Superior temporal gyrus (tissue), 1 donor: ENCODE measurements at regions not wholly inside any gene's neighbourhood (a gene's known extent, or its start where the extent isn't known, plus 50 kb on each side); places are given as distances from the start of the nearest gene placed in this dataset.
A peak's percentile ranks its signal among the peaks of the same experiment; 100 is the strongest.

Experiments
- DNase-seq: peaks from one replicate; pipeline ENCODE4 v3.0.0-alpha.2; 2016; ENCODE audit errors: extremely low spot score

DNA sequence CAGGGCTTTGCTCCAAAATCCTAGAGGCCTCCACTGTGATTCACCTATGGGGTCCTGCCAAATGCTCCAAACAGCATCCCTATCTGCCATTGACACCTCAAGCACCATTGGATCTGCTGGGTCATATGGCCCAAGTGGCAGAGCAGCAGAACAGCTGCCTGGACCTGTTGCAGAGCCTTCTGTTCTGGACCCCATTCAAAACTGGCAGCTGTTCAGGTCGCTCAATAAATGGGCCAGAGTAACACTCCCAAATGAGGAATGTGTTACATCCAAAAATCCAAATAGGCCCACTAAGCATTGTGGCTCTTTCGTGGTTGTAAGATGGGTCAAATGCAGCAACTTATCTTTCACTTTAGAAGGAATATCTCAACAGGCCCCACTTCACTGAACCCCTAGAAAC lies 783.6 kb downstream of the DCDC2C start:
- no peak for DNase-seq

GRCh38 chr2:4499316-4500030 lies 796.1 kb downstream of the DCDC2C start:
- no peak for DNase-seq

- DNase-seq = no peak
Measured at GRCh38 chr2:4501525-4501924, 798.1 kb downstream of the DCDC2C start.

GRCh38 chr2:4502230-4502843 lies 799.0 kb downstream of the DCDC2C start:
- no peak for DNase-seq

DNA sequence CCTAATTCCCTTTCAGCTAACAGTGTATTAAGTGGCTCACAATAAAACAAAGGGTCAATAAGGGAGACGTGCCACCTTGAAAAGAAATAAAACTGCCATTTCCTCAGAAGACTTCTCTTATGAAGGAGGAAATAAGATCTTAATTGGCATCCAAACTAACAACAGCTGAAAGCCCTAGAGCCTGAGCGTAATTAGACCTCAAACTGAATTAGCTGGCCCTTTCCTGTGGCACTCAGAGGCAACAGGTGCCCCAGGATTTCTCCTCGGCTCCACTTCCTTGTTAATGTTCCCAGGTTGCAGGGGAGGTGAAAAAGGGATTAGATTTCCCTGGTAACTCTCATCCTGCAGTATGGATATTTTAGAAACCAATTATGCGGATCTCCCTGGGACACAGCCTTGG lies 804.3 kb downstream of the DCDC2C start:
- DNase-seq = no peak

DNA sequence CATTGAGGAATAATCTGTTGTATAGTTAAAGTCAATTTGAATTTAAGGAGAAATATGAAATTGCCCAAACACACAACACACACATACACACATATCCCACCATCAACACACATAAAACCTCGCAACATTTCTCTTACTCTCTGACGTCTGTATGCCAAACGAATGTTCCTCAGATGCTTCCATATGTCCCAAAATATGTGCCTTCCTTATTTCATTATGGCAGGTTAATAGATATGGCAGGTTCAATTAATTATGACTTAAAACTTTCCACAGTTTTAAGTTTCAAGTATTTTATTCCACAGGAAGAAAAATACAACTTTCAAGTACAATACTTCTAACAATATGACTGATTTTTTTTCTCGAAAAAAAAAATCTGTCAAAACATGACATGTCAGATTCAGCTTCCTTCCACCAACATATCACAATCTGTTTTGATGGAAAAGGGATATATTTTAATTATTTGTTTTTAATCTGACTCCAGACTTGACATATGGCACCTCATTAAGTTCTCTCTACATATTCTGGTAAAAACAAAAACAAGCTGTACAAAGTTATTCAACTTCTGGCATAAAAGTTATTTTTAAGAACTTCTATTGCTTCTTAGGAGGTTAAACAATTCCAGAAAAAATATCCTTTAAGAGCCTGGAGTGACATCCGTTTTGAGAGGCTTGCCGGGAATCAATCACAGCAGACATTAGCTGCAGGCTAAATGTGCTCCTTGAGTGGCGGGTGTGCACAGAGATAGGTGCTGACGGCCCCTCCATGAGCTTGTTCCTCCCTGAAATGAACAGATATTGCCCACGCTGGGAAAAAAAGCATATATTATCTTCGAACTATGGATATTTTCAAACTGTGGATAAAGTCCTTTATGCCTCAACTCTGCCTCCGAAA lies 812.7 kb downstream of the DCDC2C start:
- no peak for DNase-seq

DNA sequence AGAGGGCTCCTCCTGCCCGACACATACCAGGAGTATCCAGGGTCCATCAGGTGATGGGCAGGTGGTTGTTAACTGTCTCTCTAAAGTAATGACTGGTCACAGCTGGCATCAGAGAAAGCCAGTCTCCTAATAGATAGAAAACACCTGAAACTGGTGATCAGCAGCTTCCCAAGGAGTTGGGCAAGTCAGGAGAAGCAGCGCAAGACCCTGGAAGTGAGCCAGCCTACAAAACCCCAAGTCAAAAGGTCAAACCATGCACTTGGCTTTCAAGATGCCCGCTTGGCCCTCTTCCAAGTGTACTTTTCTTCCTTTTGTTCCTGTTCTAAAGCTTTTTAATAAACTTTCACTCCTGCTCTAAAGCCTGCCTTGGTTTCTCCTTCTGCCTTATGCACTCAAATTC lies 815.2 kb downstream of the DCDC2C start:
- DNase-seq = no peak

DNA sequence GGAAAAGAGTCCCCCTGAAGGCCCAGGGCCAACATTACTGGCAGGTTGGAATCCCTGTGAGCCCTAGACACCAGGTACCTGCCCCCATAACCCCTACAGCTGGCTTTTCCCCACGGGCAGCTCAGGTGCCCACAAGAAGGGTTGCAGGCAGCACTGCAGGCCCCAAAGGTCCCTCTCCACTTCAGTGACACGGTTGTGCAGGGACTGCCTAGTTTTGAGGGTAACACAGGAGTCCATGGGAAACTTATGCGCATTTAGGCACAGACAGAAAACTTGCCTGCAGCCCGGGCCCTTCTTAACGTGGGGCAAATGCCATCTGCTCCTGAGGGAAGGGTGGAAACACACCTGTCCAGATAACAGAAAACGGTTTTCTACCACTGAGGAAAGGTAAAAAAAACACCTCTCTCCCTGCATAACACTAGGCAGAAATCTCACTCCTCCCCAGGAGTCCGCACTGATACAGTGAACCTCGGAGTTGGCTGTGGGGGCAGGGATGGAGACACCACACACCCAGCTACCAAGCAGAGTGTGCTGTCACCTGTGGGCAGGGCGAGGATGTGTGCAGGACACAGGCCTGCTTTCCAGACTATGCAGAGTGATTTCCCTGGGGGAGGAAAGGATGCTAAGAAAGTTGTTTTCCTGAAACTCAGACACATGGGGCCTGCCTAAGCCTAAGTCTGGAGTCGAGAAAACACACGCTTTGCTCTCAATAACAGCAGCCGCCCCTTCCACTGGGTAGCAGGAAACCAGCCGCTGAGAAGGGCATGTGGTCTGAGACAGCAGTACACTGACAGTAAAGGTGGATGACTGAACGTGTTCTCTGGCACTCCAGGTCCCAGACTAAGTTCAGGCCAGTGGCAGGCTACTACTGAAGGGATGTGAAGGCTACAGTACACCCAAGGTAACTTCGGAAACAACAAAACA lies 819.4 kb downstream of the DCDC2C start:
- DNase-seq = no peak

DNA sequence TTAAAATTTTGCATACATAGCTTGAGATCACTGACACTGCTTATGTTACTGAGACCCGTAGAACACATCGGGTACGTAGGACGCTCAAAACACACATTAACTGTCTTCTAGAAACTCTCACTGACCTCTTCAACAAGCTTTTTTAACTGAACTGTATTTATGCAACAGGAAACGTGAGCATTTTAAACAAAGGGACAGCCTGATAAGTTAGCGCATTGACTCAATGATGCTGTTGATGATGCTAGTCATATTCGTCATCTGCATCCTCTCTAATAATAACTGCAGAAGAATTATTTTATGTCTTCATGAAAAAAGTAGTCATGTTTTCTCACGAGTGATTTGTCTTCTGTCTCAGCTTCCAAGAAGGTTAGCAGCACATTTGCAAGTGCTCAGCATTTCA lies 824.0 kb downstream of the DCDC2C start:
- no peak for DNase-seq

DNA sequence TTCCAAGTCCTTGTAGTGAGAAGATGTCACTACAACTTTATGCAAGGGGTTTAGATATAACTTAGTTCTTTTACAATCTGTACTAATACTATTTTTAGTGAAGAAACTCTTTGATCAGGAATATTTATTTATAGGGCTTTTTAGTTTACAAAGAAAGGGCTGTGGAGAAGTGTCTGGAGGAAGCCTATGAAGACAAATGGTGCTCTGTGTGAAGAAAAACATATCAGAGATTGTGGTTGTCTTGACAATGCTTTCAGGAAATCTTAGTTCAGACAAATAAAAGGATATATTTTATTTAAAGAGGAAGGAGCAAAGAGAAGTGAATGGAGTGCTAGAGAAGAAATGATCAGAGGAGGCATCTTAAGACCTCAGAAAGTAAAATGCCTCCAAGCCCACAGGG lies 824.9 kb downstream of the DCDC2C start:
- DNase-seq = no peak

DNA sequence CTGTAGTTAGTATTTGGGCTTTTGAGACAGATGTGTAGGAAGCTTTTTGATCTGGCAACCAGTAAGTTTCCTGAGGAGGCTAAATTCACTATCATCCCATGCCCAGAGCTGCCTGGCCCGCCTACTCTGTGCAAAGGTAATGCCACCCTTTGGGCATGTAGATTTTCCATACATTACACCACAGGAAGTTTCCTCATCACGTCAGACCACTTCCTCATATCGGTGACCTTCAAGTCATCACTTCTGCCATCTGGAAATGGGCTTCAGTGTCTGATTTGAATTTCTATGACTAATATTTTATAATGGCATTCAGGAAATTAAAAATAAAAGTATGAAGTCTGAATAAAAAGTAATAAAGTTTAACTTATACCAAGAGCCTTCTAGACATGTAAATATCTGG lies 825.4 kb downstream of the DCDC2C start:
- no peak for DNase-seq

DNA sequence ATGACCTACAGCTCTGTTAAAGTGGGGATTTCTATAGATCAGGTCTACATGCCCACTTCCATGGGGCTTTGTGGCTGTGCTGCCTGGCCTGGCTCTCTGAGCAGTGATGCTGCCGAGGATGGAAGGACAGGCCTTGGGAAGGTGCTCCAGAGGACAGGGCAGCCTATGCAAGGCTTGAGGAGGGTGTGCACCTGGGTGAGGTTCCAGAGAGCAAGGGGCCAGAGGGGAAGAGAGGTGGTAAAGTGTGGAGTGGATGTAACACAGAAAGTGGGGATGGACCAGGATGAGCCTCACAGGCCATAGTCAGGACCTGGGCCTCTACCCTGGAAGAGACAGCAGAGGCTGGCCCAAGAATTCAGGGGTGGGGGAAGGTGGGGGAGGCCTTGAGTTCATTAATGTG lies 826.4 kb downstream of the DCDC2C start:
- no peak for DNase-seq

DNA sequence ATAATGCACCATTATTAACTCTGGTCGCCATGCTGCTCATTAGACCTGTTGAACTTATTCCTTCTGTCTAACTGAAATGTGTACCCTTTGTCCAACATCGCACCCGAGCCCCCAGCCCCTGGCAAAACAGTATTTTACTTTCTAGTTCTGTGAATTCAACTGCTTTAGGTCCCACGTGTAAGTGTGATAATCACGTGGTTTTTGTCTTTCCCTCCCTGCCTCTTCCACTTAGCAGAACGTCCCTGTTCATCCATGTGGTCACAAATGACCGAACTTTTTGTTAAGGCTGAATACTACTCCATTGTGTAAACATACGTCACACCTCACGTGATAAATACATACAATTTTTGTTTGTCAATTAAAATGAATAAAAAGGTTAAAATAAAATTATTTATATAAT lies 826.9 kb downstream of the DCDC2C start:
- no peak for DNase-seq

GRCh38 chr2:4533806-4534205 lies 830.4 kb downstream of the DCDC2C start:
- no peak for DNase-seq

DNA sequence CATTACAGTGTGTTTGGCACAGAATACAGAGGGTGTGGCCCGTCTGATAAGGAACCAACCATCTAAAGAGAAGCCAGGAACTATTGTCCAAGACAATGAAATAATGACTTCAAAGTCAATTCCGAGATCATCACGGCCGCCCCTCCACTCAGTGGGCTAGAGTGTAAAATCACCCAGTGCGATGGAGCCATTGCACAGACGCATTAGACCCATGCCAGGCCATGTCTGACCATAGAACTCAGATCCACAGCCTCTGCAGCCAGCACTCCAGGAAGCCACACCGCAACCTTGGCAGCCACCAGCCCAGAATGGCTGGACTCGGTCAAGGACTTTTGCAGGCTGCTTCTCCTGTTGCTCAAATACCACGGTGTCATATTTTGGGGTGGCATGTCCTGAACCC lies 835.7 kb downstream of the DCDC2C start:
- no peak for DNase-seq

- no peak for DNase-seq
Measured at GRCh38 chr2:4549666-4550210, 846.4 kb downstream of the DCDC2C start.

- DNase-seq = no peak
Measured at GRCh38 chr2:4551691-4552474, 848.5 kb downstream of the DCDC2C start.

DNA sequence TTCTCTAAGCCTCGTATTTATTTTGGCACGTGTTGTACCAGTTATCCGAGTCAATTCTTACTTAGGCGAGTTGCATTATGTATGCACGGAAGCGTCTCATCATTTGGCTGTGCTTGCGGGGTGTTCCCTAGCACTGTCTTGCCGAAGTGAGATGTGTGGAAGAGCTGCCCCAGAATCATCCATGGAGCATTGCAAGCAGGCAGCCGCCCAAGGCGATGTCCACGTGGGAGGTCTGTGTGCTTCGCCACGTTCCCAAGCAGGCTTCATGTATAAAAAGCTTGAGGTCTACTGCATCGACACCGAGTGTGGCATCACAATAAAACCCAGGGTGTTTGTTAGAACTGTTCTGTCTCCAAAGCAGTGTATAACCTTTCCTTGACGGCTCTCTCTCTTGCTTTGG lies 849.9 kb downstream of the DCDC2C start:
- DNase-seq = peak; percentile 46

GRCh38 chr2:4556135-4556896 lies 852.9 kb downstream of the DCDC2C start:
- no peak for DNase-seq

- DNase-seq = no peak
Measured at GRCh38 chr2:4561196-4561595, 857.8 kb downstream of the DCDC2C start.
